DOHH2 (cell line): ENCODE measurements at regions not wholly inside any gene's neighbourhood (a gene's known extent, or its start where the extent isn't known, plus 50 kb on each side); places are given as distances from the start of the nearest gene placed in this dataset.

Experiments
- H3F3A ChIP-seq: fragments of 200-600 bp; sonication (generic), shearing (Covaris generic); 2 replicates; pipeline ENCODE4 v1.6.0; 2016; ENCODE audit warnings: antibody characterized with exemption, mild to moderate bottlenecking; ENCODE audit not compliant: control insufficient read depth, insufficient read depth
- H3K27ac ChIP-seq: fragments of 200-600 bp; sonication (generic); 2 replicates; pipeline ENCODE4 v1.5.1; 2014; ENCODE audit warnings: low read depth, mild to moderate bottlenecking, low read length, moderate library complexity
- H3K27me3 ChIP-seq: fragments of 200-600 bp; sonication (generic); 2 replicates; pipeline ENCODE4 v1.6.1; 2014; ENCODE audit warnings: mild to moderate bottlenecking, low read length, mixed read lengths; ENCODE audit not compliant: control insufficient read depth
- H3K36me3 ChIP-seq: fragments of 200-600 bp; sonication (generic); 2 replicates; pipeline ENCODE4 v1.6.1; 2014; ENCODE audit warnings: mild to moderate bottlenecking, low read length, moderate library complexity, mixed read lengths; ENCODE audit not compliant: control insufficient read depth
- H3K4me1 ChIP-seq: fragments of 200-600 bp; sonication (generic); 2 replicates; pipeline ENCODE4 v1.6.1; 2014; ENCODE audit warnings: mild to moderate bottlenecking, low read length, mixed read lengths; ENCODE audit not compliant: control insufficient read depth
- H3K4me2 ChIP-seq: fragments of 200-600 bp; sonication (generic); 2 replicates; pipeline ENCODE4 v1.6.0; 2014; ENCODE audit warnings: mild to moderate bottlenecking, low read length, moderate library complexity
- H3K4me3 ChIP-seq: fragments of 200-600 bp; sonication (generic); 2 replicates; pipeline ENCODE4 v1.5.1; 2014; ENCODE audit warnings: mild to moderate bottlenecking, low read length, mixed read lengths
- H3K79me2 ChIP-seq: fragments of 200-600 bp; sonication (generic); 2 replicates; pipeline ENCODE4 v1.6.1; 2014; ENCODE audit warnings: mild to moderate bottlenecking, low read length, mixed read lengths; ENCODE audit not compliant: control insufficient read depth
- H3K9me2 ChIP-seq: fragments of 200-600 bp; sonication (generic); replicated peaks from 2 replicates; pipeline ENCODE4 v1.6.1; 2014; ENCODE audit warnings: mild to moderate bottlenecking, low read length, mixed read lengths; ENCODE audit not compliant: control insufficient read depth
- H3K9me3 ChIP-seq: fragments of 200-600 bp; sonication (generic); 2 replicates; pipeline ENCODE4 v1.6.1; 2014; ENCODE audit warnings: antibody characterized with exemption, low read length, mixed read lengths; ENCODE audit not compliant: control insufficient read depth, insufficient read depth
- H4K20me1 ChIP-seq: fragments of 200-600 bp; sonication (generic); 2 replicates; pipeline ENCODE4 v1.6.0; 2014; ENCODE audit warnings: low read depth, mild to moderate bottlenecking, antibody characterized with exemption, low read length, moderate library complexity; ENCODE audit not compliant: control insufficient read depth, insufficient read depth
- CTCF ChIP-seq: fragments of 200-600 bp; sonication (generic); IDR thresholded peaks from one replicate; pipeline ENCODE4 v1.5.1; 2014; ENCODE audit warnings: antibody characterized with exemption, mild to moderate bottlenecking, low read depth, low read length; ENCODE audit not compliant: poor library complexity, severe bottlenecking
- EZH2phosphoT487 ChIP-seq: fragments of 200-600 bp; sonication (generic); IDR thresholded peaks from 2 replicates; pipeline ENCODE4 v1.6.1; 2017; ENCODE audit warnings: borderline replicate concordance, mild to moderate bottlenecking, antibody characterized with exemption, low read length, moderate library complexity, mixed read lengths

GRCh38 chr12:30074916-30075315 is 291.2 kb upstream of the TMTC1 start:
- Histone ChIP-seq H3K36me3 (no peaks in the 10 kb centered on the region), H3K4me1 (no peaks in the 10 kb centered on the region), H3K9me3 (no peaks in the 10 kb centered on the region), H4K20me1 (no peaks in the 10 kb centered on the region), H3K4me3 (no peak overlapping the region), H3K9me2 (no peaks in the 10 kb centered on the region), H3F3A (no peaks in the 10 kb centered on the region), H3K4me2 (no peak overlapping the region), H3K79me2 (no peaks in the 10 kb centered on the region), H3K27ac (no peak overlapping the region), H3K27me3 (no peaks in the 10 kb centered on the region)
- TF ChIP-seq CTCF (no peak), EZH2phosphoT487 (no peak)

- H3K27ac ChIP-seq: no peak overlapping the region
- TF ChIP-seq EZH2phosphoT487 (no peak), CTCF (no peak)
- H3K27me3 ChIP-seq: no peaks in the 10 kb centered on the region
- H3F3A ChIP-seq: no peaks in the 10 kb centered on the region
- H3K4me3 ChIP-seq: no peak overlapping the region
- H3K4me2 ChIP-seq: no peak overlapping the region
- H3K9me3 ChIP-seq: no peaks in the 10 kb centered on the region
- no peaks in the 10 kb centered on the region for H3K79me2 ChIP-seq
- H3K4me1 ChIP-seq: no peaks in the 10 kb centered on the region
- no peaks in the 10 kb centered on the region for H4K20me1 ChIP-seq
- no peaks in the 10 kb centered on the region for H3K9me2 ChIP-seq
- H3K36me3 ChIP-seq: no peaks in the 10 kb centered on the region
Observed at GRCh38 chr12:30072824-30073223, 289.1 kb upstream of the TMTC1 start.

- TF ChIP-seq EZH2phosphoT487: no peak
- no peak for TF ChIP-seq CTCF
- no peaks in the 10 kb centered on the region for H3K36me3 ChIP-seq
- no peak overlapping the region for H3K4me2 ChIP-seq
- H3K27ac ChIP-seq: no peak overlapping the region
- no peaks in the 10 kb centered on the region for H4K20me1 ChIP-seq
- H3K4me1 ChIP-seq: no peaks in the 10 kb centered on the region
- no peak overlapping the region for H3K4me3 ChIP-seq
- no peaks in the 10 kb centered on the region for H3K9me3 ChIP-seq
- no peaks in the 10 kb centered on the region for H3K27me3 ChIP-seq
- no peaks in the 10 kb centered on the region for H3F3A ChIP-seq
- H3K79me2 ChIP-seq: no peaks in the 10 kb centered on the region
- no peaks in the 10 kb centered on the region for H3K9me2 ChIP-seq
Observed at GRCh38 chr12:30067146-30067545, 283.4 kb upstream of the TMTC1 start.

- Histone ChIP-seq H3K79me2 (no peaks in the 10 kb centered on the region), H3K4me1 (no peaks in the 10 kb centered on the region), H3K27ac (no peak overlapping the region), H3F3A (no peaks in the 10 kb centered on the region), H4K20me1 (no peaks in the 10 kb centered on the region), H3K9me2 (no peaks in the 10 kb centered on the region), H3K4me2 (no peak overlapping the region), H3K4me3 (no peak overlapping the region), H3K27me3 (no peaks in the 10 kb centered on the region), H3K36me3 (no peaks in the 10 kb centered on the region), H3K9me3 (no peaks in the 10 kb centered on the region)
- TF ChIP-seq CTCF: no peak
- TF ChIP-seq EZH2phosphoT487: no peak
Observed at GRCh38 chr12:30064906-30065305, 281.2 kb upstream of the TMTC1 start.
